Nephron (organoid): ENCODE measurements at regions not wholly inside any gene's neighbourhood (a gene's known extent, or its start where the extent isn't known, plus 50 kb on each side); places are given as distances from the start of the nearest gene placed in this dataset.

Source experiments
- H3K27ac Mint-ChIP-seq, 3 experiments: 2 replicates each; pipeline ENCODE4 v1.8.0; 2020; ENCODE audit warnings: mixed read lengths in 3 of 3, mild to moderate bottlenecking in 2 of 3, moderate library complexity in 1 of 3
- H3K27me3 Mint-ChIP-seq: 2 replicates; pipeline ENCODE4 v1.8.0; 2021; ENCODE audit warnings: low read depth, mild to moderate bottlenecking, moderate library complexity, mixed read lengths
- H3K36me3 Mint-ChIP-seq: 2 replicates; pipeline ENCODE4 v1.8.0; 2020; ENCODE audit warnings: low read depth, mixed read lengths
- H3K4me1 Mint-ChIP-seq: 2 replicates; pipeline ENCODE4 v1.8.0; 2020; ENCODE audit warnings: mixed read lengths
- H3K4me3 Mint-ChIP-seq, 3 experiments: 2 replicates each; pipeline ENCODE4 v1.8.0; 2020; ENCODE audit warnings: mild to moderate bottlenecking in 3 of 3, mixed read lengths in 3 of 3, moderate library complexity in 2 of 3
- H3K9me3 Mint-ChIP-seq: 2 replicates; pipeline ENCODE4 v1.8.0; 2020; ENCODE audit warnings: mixed read lengths
- TF ChIP-seq, protein P1 (sequence below), 3 experiments: fragments of 200-600 bp; sonication (generic); IDR thresholded peaks; one replicate each; pipeline ENCODE4 v1.5.0; 2021; ENCODE audit warnings: antibody characterized with exemption in 3 of 3; ENCODE audit not compliant: unreplicated experiment in 3 of 3

DNA sequence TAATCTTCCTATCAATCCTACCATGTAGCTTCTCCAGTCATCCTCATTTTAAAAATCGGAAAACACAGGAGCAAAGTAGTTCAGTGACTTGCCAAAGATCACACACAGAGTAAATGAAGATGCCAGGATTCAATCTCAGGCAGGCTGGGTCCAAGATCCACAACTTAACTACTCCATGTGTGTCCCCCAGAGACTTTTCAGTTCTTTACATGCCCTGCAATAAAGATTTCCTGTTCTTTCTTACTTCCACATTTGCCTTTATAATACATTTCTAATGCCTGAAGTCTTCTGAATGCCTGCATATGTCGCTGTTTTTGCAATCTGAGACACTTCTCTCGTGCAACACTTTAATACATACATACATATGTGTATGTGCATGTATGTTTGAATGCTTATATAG lies 121.7 kb upstream of the MARCKS start:
- Mint-ChIP-seq H3K4me3 (no peak overlapping the region), H3K36me3 (no peaks in the 10 kb centered on the region), H3K4me1 (peaks cover 42% of the 10 kb centered on the region), H3K9me3 (peaks cover 2% of the 10 kb centered on the region), H3K27ac (peak overlapping the region; percentile 58 to 80 (median 66)), H3K27me3 (no peaks in the 10 kb centered on the region)
- TF ChIP-seq, protein P1, sequence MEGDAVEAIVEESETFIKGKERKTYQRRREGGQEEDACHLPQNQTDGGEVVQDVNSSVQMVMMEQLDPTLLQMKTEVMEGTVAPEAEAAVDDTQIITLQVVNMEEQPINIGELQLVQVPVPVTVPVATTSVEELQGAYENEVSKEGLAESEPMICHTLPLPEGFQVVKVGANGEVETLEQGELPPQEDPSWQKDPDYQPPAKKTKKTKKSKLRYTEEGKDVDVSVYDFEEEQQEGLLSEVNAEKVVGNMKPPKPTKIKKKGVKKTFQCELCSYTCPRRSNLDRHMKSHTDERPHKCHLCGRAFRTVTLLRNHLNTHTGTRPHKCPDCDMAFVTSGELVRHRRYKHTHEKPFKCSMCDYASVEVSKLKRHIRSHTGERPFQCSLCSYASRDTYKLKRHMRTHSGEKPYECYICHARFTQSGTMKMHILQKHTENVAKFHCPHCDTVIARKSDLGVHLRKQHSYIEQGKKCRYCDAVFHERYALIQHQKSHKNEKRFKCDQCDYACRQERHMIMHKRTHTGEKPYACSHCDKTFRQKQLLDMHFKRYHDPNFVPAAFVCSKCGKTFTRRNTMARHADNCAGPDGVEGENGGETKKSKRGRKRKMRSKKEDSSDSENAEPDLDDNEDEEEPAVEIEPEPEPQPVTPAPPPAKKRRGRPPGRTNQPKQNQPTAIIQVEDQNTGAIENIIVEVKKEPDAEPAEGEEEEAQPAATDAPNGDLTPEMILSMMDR (IDR thresholded peaks at IDR 0.05; ENCODE audit: unreplicated experiment in 3 of 3), result no peak

DNA sequence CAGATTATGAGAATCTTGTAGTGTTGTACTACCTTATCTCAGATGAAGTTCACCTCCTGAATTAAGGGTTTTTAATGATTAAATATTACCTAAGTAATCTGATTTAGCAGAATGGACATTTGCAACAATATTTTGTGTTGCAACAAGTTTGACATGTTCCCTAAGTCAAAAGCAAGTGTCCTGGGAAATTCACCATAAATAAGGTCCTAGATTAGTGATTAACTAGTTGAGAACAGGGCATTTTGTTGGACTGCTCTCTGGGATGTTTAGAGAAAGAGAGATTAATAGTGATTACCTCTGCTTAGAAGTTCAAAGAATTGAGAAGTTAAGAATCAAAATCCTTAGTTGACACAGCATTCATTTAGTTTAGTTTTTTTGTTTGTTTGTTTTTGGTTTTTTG lies 120.2 kb upstream of the MARCKS start:
- Mint-ChIP-seq H3K27ac (no peak overlapping the region), H3K9me3 (peaks cover 2% of the 10 kb centered on the region)

DNA sequence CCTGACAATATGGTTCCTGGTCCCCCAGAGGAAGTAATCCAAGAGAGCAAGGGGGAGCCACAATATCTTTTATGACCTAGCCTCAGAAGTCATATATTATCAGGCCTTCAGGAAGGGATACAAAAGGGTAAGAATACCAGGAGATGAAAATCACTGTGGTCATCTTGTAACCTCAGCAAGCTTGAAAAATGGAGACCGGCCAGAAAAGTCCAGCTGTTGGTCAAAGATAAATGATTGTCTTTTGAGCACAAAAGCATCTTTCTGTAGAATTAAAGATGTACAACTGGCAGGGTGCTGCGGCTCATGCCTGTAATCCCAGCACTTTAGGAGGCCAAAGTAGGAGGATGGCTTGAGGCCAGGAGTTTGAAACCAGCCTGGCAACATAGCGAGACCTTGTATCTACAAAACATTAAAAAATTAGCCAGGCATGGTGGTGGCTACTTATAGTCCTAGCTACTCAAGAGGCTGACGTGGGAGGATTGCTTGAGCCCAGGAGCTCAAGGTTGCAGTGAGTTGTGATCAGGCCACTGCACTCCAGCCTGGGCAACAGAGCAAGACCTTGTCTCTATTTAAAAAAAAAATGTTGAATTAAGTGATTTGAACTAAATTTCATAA lies 118.0 kb upstream of the MARCKS start:
- Mint-ChIP-seq H3K4me1 (peaks cover 17% of the 10 kb centered on the region), H3K27ac (peak overlapping the region in 1 of 3 experiments; percentile 53), H3K9me3 (peaks cover 2% of the 10 kb centered on the region), H3K4me3 (no peak overlapping the region), H3K36me3 (no peaks in the 10 kb centered on the region), H3K27me3 (no peaks in the 10 kb centered on the region)
- TF ChIP-seq, protein P1 (IDR thresholded peaks at IDR 0.05; ENCODE audit: unreplicated experiment in 3 of 3), result no peak

More for the DNA sequence above, 120.2 kb upstream of the MARCKS start:
- no peaks in the 10 kb centered on the region for H3K27me3 Mint-ChIP-seq
- peaks cover 35% of the 10 kb centered on the region for H3K4me1 Mint-ChIP-seq
- H3K4me3 Mint-ChIP-seq, result no peak overlapping the region
- TF ChIP-seq, protein P1 (IDR thresholded peaks at IDR 0.05; ENCODE audit: unreplicated experiment in 3 of 3), result no peak
- no peaks in the 10 kb centered on the region for H3K36me3 Mint-ChIP-seq

DNA sequence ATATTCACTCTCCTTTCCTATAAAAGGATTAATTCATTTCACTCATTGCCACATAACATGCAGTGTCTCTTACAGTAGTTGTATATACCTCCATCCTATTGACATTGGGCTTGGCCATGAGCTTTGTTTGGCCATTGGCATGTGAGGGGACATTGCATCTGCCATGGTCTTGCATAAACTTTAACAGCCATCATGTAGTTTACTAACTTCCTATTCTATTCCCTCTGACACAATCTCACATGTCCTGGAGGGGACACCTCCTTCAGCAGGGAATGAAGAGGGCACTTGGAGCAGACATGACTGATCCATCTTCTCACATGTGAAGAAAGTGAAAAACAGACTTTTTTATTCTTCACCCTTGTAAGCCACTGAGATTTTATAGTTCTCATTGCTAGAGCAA lies 115.5 kb upstream of the MARCKS start:
- Mint-ChIP-seq H3K4me1 (peaks cover 18% of the 10 kb centered on the region), H3K4me3 (no peak overlapping the region), H3K27me3 (no peaks in the 10 kb centered on the region), H3K27ac (peak overlapping the region in 1 of 3 experiments; percentile 57), H3K9me3 (peaks cover 2% of the 10 kb centered on the region), H3K36me3 (no peaks in the 10 kb centered on the region)
- TF ChIP-seq, protein P1 (IDR thresholded peaks at IDR 0.05; ENCODE audit: unreplicated experiment in 3 of 3), result no peak

DNA sequence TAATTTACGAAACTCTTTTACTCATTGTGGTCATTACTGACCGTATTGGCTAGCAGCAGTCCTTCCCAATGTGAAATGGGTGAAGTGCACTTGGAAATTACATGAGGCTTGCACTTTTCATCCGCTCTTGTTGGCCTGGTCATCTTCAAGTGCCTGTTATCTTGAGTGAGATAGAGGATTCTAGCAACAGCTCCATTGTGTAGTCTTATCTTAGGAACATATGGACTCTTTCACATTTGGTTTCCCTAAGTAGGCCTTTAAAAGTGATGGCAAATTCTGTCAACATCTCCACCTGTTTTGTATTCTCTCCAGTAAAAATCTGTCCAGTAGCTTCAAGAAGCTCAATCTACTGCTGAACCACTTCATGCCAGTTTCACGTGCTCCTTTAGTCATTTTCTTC lies 114.8 kb upstream of the MARCKS start:
- no peak overlapping the region for H3K4me3 Mint-ChIP-seq
- H3K27me3 Mint-ChIP-seq, result no peaks in the 10 kb centered on the region
- peaks cover 18% of the 10 kb centered on the region for H3K4me1 Mint-ChIP-seq
- TF ChIP-seq, protein P1 (IDR thresholded peaks at IDR 0.05; ENCODE audit: unreplicated experiment in 3 of 3), result no peak
- H3K36me3 Mint-ChIP-seq, result no peaks in the 10 kb centered on the region
- H3K27ac Mint-ChIP-seq, result no peak overlapping the region
- peaks cover 2% of the 10 kb centered on the region for H3K9me3 Mint-ChIP-seq

DNA sequence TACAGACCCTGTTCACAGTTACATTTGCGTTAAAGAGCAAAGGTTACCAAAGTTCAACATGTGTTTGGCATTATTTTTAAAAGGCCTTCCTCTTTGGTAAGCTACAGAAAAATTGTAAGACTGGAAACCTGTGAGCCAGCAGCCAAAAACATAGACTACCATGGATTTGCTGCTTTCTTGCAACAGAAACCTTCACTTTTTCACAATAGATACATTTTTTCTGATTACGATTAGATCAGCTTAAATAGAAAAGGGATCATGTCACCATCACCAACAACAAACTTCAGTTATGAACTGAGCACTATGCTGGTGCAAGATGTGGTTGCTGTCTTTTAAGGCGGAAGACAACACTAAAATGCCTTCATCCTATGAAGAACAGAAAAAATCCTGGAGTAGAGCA lies 112.3 kb upstream of the MARCKS start:
- Mint-ChIP-seq H3K4me3 (no peak overlapping the region), H3K27ac (peak overlapping the region in 2 of 3 experiments; percentile 38 to 73), H3K27me3 (no peaks in the 10 kb centered on the region), H3K9me3 (no peaks in the 10 kb centered on the region), H3K4me1 (peaks cover 13% of the 10 kb centered on the region), H3K36me3 (no peaks in the 10 kb centered on the region)
- TF ChIP-seq, protein P1 (IDR thresholded peaks at IDR 0.05; ENCODE audit: unreplicated experiment in 3 of 3), result no peak
